GM23338 (cell line): ENCODE measurements at regions not wholly inside any gene's neighbourhood (a gene's known extent, or its start where the extent isn't known, plus 50 kb on each side); places are given as distances from the start of the nearest gene placed in this dataset.

Experiments used
- ATAC-seq: fragments of 200-7000 bp; cut with Tn5 transposase; 3 replicates; pipeline ENCODE4 v1.9.1; 2020
- DNase-seq: peaks from one replicate; pipeline ENCODE4 v3.0.0-alpha.2; 2015; ENCODE audit warnings: low spot score
- H2AFZ ChIP-seq: fragments of 200-600 bp; sonication (generic); 2 replicates; pipeline ENCODE4 v1.8.0; 2016; ENCODE audit warnings: antibody characterized with exemption, mild to moderate bottlenecking, moderate library complexity
- H3F3A ChIP-seq: fragments of 200-600 bp; sonication (generic); replicated peaks from 2 replicates; pipeline ENCODE4 v1.8.0; 2017; ENCODE audit warnings: antibody characterized with exemption, mixed run types, low read depth
- H3K27ac ChIP-seq: fragments of 200-600 bp; sonication (generic); 2 replicates; pipeline ENCODE4 v1.6.1; 2016; ENCODE audit warnings: low read depth
- H3K27me3 ChIP-seq: fragments of 200-600 bp; sonication (generic); 2 replicates; pipeline ENCODE4 v1.8.0; 2016; ENCODE audit warnings: mild to moderate bottlenecking, mixed run types, moderate library complexity; ENCODE audit not compliant: insufficient read depth
- H3K36me3 ChIP-seq: fragments of 200-600 bp; sonication (generic); 2 replicates; pipeline ENCODE4 v1.8.0; 2016; ENCODE audit warnings: mild to moderate bottlenecking; ENCODE audit not compliant: insufficient read depth
- H3K4me1 ChIP-seq: fragments of 200-600 bp; sonication (generic); 2 replicates; pipeline ENCODE4 v1.8.0; 2016; ENCODE audit warnings: mild to moderate bottlenecking, moderate library complexity; ENCODE audit not compliant: insufficient read depth
- H3K4me2 ChIP-seq: fragments of 200-600 bp; sonication (generic); 2 replicates; pipeline ENCODE4 v1.7.1; 2017; ENCODE audit warnings: mixed run types
- H3K4me3 ChIP-seq: fragments of 200-600 bp; sonication (generic); 2 replicates; pipeline ENCODE4 v1.6.1; 2016; ENCODE audit warnings: mixed run types
- H3K79me2 ChIP-seq: fragments of 200-600 bp; sonication (generic); replicated peaks from 2 replicates; pipeline ENCODE4 v1.8.0; 2017; ENCODE audit warnings: mild to moderate bottlenecking; ENCODE audit not compliant: insufficient read depth
- H3K9me2 ChIP-seq: fragments of 200-600 bp; sonication (generic); 2 replicates; pipeline ENCODE4 v1.8.0; 2017; ENCODE audit not compliant: insufficient read depth
- H4K20me1 ChIP-seq: fragments of 200-600 bp; sonication (generic); replicated peaks from 2 replicates; pipeline ENCODE4 v1.8.0; 2017; ENCODE audit warnings: mild to moderate bottlenecking; ENCODE audit not compliant: insufficient read depth
- H3K27ac Mint-ChIP-seq: 2 replicates; pipeline ENCODE4 v1.8.0; 2020; ENCODE audit warnings: inconsistent platforms, mild to moderate bottlenecking, moderate library complexity, mixed read lengths
- H3K27me3 Mint-ChIP-seq: 3 replicates; pipeline ENCODE4 v1.8.0; 2022; ENCODE audit warnings: low read depth, mild to moderate bottlenecking, moderate library complexity, mixed read lengths, inconsistent platforms; ENCODE audit not compliant: insufficient read depth, poor library complexity
- H3K36me3 Mint-ChIP-seq: 3 replicates; pipeline ENCODE4 v1.8.0; 2021; ENCODE audit warnings: low read depth, mild to moderate bottlenecking, inconsistent platforms, moderate library complexity, mixed read lengths
- H3K4me1 Mint-ChIP-seq: 3 replicates; pipeline ENCODE4 v1.8.0; 2020; ENCODE audit warnings: mild to moderate bottlenecking, inconsistent platforms, mixed read lengths
- H3K4me3 Mint-ChIP-seq: 3 replicates; pipeline ENCODE4 v1.8.0; 2021; ENCODE audit warnings: moderate library complexity, mild to moderate bottlenecking, inconsistent platforms, mixed read lengths
- H3K9me3 Mint-ChIP-seq: 3 replicates; pipeline ENCODE4 v1.8.0; 2020; ENCODE audit warnings: moderate library complexity, mild to moderate bottlenecking, inconsistent platforms, mixed read lengths
- CREB1 ChIP-seq: fragments of 250-450 bp; sonication (Bioruptor Pico); IDR thresholded peaks from 2 replicates; pipeline ENCODE4 v1.5.0; 2020; ENCODE audit warnings: low read depth, mild to moderate bottlenecking, moderate library complexity
- EZH2 ChIP-seq: fragments of 200-600 bp; sonication (generic); IDR thresholded peaks from one replicate; pipeline ENCODE4 v1.8.0; 2017; ENCODE audit warnings: antibody characterized with exemption, mild to moderate bottlenecking, low read depth; ENCODE audit not compliant: unreplicated experiment
- EZH2phosphoT487 ChIP-seq: fragments of 200-600 bp; sonication (generic); IDR thresholded peaks from one replicate; pipeline ENCODE4 v1.8.1; 2018; ENCODE audit warnings: antibody characterized with exemption; ENCODE audit not compliant: unreplicated experiment
- JUNB ChIP-seq: IDR thresholded peaks from one replicate; pipeline ENCODE4 v1.6.1; 2016; ENCODE audit warnings: antibody characterized with exemption; ENCODE audit not compliant: unreplicated experiment
- NANOG ChIP-seq: IDR thresholded peaks from 2 replicates; pipeline ENCODE4 v1.6.1; 2016; ENCODE audit warnings: antibody characterized with exemption, borderline replicate concordance
- POLR2AphosphoS5 ChIP-seq: IDR thresholded peaks from 2 replicates; pipeline ENCODE4 v1.6.1; 2016; ENCODE audit warnings: antibody characterized with exemption, low read depth
- STAT1 ChIP-seq: IDR thresholded peaks from one replicate; pipeline ENCODE4 v1.6.1; 2016; ENCODE audit warnings: antibody characterized with exemption; ENCODE audit not compliant: unreplicated experiment
- ZNF114 ChIP-seq: fragments of 250-450 bp; sonication (Bioruptor Pico); IDR thresholded peaks from 2 replicates; pipeline ENCODE4 v1.5.0; 2020; ENCODE audit warnings: mild to moderate bottlenecking, moderate library complexity
- ZNF331 ChIP-seq: fragments of 250-450 bp; sonication (Bioruptor Pico); IDR thresholded peaks from 2 replicates; pipeline ENCODE4 v1.5.0; 2020; ENCODE audit warnings: low read depth, mild to moderate bottlenecking, moderate library complexity
- ZNF462 ChIP-seq: fragments of 250-450 bp; sonication (Bioruptor Pico); IDR thresholded peaks from 2 replicates; pipeline ENCODE4 v1.5.0; 2020; ENCODE audit warnings: mild to moderate bottlenecking, moderate library complexity
- TF ChIP-seq, protein P1 (sequence below): IDR thresholded peaks from one replicate; pipeline ENCODE4 v1.6.1; 2018; ENCODE audit warnings: antibody characterized with exemption; ENCODE audit not compliant: unreplicated experiment
- TF ChIP-seq, protein P2 (sequence below), 2 experiments: fragments of 200-600 bp in 1 of 2; sonication (generic) in 1 of 2; conservative IDR thresholded peaks; 2 replicates each; pipeline versions ENCODE4 v1.5.1 to v1.6.1; 2016 to 2017; ENCODE audit warnings: antibody characterized with exemption in 2 of 2, low read depth in 2 of 2, mild to moderate bottlenecking in 2 of 2, moderate library complexity in 1 of 2
- TF ChIP-seq, protein P3 (sequence below): IDR thresholded peaks from 2 replicates; pipeline ENCODE4 v1.6.1; 2016; ENCODE audit warnings: antibody characterized with exemption

- no peak overlapping the region for H2AFZ ChIP-seq
- H3K36me3 ChIP-seq: no peaks in the 10 kb centered on the region
- no peak overlapping the region for H3K4me3 ChIP-seq
- no peaks in the 10 kb centered on the region for H3K27me3 ChIP-seq
- H3K27ac Mint-ChIP-seq: no peak overlapping the region
- DNase-seq: no peak
- ATAC-seq: no peak
- H3F3A ChIP-seq: no peaks in the 10 kb centered on the region
- H3K4me2 ChIP-seq: no peak overlapping the region
- H4K20me1 ChIP-seq: no peaks in the 10 kb centered on the region
- H3K4me1 Mint-ChIP-seq: no peaks in the 10 kb centered on the region
- H3K4me3 Mint-ChIP-seq: no peak overlapping the region
- H3K27ac ChIP-seq: no peak overlapping the region
- H3K36me3 Mint-ChIP-seq: no peaks in the 10 kb centered on the region
- no peaks in the 10 kb centered on the region for H3K79me2 ChIP-seq
- no peaks in the 10 kb centered on the region for H3K4me1 ChIP-seq
- peaks cover 3% of the 10 kb centered on the region for H3K27me3 Mint-ChIP-seq
- TF ChIP-seq STAT1: no peak
- TF ChIP-seq CREB1 (CRISPR knock-in tag): no peak
- TF ChIP-seq, protein P1, sequence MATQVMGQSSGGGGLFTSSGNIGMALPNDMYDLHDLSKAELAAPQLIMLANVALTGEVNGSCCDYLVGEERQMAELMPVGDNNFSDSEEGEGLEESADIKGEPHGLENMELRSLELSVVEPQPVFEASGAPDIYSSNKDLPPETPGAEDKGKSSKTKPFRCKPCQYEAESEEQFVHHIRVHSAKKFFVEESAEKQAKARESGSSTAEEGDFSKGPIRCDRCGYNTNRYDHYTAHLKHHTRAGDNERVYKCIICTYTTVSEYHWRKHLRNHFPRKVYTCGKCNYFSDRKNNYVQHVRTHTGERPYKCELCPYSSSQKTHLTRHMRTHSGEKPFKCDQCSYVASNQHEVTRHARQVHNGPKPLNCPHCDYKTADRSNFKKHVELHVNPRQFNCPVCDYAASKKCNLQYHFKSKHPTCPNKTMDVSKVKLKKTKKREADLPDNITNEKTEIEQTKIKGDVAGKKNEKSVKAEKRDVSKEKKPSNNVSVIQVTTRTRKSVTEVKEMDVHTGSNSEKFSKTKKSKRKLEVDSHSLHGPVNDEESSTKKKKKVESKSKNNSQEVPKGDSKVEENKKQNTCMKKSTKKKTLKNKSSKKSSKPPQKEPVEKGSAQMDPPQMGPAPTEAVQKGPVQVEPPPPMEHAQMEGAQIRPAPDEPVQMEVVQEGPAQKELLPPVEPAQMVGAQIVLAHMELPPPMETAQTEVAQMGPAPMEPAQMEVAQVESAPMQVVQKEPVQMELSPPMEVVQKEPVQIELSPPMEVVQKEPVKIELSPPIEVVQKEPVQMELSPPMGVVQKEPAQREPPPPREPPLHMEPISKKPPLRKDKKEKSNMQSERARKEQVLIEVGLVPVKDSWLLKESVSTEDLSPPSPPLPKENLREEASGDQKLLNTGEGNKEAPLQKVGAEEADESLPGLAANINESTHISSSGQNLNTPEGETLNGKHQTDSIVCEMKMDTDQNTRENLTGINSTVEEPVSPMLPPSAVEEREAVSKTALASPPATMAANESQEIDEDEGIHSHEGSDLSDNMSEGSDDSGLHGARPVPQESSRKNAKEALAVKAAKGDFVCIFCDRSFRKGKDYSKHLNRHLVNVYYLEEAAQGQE: no peak
- no peak for TF ChIP-seq ZNF331 (CRISPR knock-in tag)
- no peak for TF ChIP-seq POLR2AphosphoS5
- TF ChIP-seq, protein P2, sequence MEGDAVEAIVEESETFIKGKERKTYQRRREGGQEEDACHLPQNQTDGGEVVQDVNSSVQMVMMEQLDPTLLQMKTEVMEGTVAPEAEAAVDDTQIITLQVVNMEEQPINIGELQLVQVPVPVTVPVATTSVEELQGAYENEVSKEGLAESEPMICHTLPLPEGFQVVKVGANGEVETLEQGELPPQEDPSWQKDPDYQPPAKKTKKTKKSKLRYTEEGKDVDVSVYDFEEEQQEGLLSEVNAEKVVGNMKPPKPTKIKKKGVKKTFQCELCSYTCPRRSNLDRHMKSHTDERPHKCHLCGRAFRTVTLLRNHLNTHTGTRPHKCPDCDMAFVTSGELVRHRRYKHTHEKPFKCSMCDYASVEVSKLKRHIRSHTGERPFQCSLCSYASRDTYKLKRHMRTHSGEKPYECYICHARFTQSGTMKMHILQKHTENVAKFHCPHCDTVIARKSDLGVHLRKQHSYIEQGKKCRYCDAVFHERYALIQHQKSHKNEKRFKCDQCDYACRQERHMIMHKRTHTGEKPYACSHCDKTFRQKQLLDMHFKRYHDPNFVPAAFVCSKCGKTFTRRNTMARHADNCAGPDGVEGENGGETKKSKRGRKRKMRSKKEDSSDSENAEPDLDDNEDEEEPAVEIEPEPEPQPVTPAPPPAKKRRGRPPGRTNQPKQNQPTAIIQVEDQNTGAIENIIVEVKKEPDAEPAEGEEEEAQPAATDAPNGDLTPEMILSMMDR (conservative IDR thresholded peaks at IDR 0.05; ENCODE audit: low read depth in 2 of 2): no peak
- no peak for TF ChIP-seq EZH2
- TF ChIP-seq JUNB: no peak
- no peak for TF ChIP-seq EZH2phosphoT487
- no peak for TF ChIP-seq ZNF114 (CRISPR knock-in tag)
- TF ChIP-seq NANOG: no peak
- TF ChIP-seq, protein P3, sequence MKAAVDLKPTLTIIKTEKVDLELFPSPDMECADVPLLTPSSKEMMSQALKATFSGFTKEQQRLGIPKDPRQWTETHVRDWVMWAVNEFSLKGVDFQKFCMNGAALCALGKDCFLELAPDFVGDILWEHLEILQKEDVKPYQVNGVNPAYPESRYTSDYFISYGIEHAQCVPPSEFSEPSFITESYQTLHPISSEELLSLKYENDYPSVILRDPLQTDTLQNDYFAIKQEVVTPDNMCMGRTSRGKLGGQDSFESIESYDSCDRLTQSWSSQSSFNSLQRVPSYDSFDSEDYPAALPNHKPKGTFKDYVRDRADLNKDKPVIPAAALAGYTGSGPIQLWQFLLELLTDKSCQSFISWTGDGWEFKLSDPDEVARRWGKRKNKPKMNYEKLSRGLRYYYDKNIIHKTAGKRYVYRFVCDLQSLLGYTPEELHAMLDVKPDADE: no peak
- TF ChIP-seq ZNF462 (CRISPR knock-in tag): no peak
- H3K9me2 ChIP-seq: no peaks in the 10 kb centered on the region
- H3K9me3 Mint-ChIP-seq: no peaks in the 10 kb centered on the region
Measured at GRCh38 chr1:238589843-238590435, 699.2 kb upstream of the ZP4 start.
